ENCODE measurements at regions not wholly inside any gene's neighbourhood (a gene's known extent, or its start where the extent isn't known, plus 50 kb on each side); places are given as distances from the start of the nearest gene placed in this dataset.

GRCh38 chr6:113170454-113170853 is 686.7 kb upstream of the MARCKS start:
- in situ Hi-C loops (cut with HindIII; ENCODE audit: low sequenced_read_pairs), result no loop called here

DNA sequence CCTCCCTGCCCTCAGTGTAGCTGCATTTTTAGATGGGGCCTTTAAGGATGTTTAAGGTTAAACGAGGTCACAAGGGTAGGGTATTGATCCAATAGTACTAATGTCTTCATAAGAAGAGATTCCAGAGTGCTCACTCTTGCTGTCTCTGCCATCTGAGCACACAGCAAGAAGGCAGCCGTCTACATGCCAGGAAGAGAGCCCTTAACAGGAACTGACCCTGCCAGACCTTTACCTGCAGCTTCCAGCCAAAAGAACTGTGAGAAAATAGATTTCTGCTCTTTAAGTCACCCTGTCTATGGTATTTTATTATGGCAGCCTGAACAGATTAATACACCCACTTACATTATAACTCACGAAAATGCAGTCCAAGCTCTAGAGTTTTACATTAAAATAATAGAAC is 685.3 kb upstream of the MARCKS start:
- in situ Hi-C loops (cut with HindIII; ENCODE audit: low sequenced_read_pairs), result no loop called here

- in situ Hi-C loops (cut with HindIII; ENCODE audit: low sequenced_read_pairs), result no loop called here
These were observed 684.6 kb upstream of the MARCKS start for GRCh38 chr6:113172531-113172966.

- in situ Hi-C loops (cut with HindIII; ENCODE audit: low sequenced_read_pairs), result no loop called here
These were observed 678.8 kb upstream of the MARCKS start for GRCh38 chr6:113178349-113178748.

DNA sequence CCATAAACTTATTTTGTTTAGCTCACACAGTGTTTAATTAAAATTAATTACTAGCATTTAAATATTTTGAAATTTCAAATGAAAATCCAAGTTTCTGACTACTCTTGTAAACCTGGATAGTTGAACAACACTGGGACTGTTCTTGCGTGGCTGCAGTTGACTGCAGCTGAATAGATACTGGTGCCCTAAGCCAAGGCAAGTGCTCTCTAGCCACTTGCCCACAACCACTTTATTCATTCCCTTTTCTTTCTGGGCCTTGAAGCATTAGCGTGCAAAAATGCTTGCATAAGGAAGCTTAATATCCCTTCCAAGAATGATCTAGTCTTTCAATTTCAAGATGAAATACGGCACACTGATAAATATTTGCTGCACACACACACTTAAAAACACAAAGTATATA is 676.0 kb upstream of the MARCKS start:
- in situ Hi-C loops (cut with HindIII; ENCODE audit: low sequenced_read_pairs), result no loop called here

DNA sequence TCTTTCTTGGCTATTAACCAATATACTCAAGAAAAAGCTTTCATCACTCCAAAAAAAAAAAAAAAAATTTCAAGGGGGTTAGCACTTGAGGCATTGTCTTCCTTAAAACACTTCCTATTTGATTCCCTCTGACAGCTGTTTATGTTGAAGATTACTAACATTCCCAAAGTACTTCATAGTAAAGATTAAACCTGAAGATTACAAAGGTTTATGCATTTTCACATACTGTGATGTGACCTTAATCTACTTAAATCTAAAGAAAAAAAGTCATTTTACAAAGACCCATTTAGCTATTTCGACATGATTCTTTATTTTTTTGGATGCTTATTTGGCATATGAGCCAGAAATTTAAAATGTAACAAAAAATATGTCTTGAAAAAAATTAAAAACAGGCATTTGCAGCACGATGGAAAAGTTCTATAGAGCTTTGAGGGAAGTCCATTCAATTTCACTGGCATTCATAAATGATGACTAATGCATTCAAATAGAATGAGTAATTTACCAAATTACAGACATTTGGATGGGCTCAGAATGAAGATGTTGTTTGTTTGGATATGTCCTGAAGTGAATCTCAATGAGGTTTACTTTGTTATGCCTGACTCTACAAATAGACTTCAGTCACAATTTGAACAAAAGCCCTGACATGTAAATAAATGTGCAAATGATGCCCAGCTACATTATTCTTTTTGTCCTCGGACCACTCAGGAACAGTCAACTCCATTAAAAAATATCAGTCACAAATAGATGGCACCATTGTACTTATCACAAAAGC is 674.6 kb upstream of the MARCKS start:
- in situ Hi-C loops (cut with HindIII; ENCODE audit: low sequenced_read_pairs), result no loop called here

DNA sequence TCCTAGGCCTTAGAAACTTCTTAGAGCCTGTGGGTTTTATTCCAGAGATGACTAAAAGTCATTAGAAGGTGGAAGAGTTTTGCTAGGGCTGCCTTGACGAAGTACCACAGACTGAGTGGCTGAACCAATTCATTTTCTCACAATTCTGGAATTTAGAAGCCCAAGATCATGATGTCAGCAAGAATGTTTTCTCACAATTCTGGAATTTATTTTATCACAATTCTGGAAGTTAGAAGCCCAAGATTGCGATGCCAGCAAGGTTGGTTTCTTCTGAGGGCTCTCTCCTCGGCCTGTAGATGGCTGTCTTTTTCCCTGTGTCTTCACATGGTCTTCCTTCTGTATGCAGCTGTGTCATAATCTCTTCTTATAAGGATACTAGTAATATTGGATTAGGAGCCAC is 672.9 kb upstream of the MARCKS start:
- in situ Hi-C loops (cut with HindIII; ENCODE audit: low sequenced_read_pairs), result no loop called here

DNA sequence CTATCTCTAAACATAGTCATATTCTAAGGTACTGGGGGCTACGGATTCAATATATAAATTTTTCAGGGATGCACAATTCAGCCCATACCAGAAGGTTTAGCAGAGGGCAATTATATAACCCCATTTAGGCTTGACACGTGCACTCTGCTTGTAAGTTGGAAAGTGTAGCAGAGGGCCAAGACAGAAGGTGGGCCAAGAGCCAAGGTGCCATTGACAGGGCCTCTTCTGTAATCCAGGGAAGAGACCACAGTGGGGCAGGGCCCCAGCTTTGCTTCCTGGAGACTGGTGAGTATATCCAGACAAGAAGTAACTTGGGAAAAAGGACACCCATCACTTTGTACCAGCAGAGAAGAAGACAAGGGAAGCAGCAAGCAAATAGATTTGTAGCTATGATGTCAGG is 672.4 kb upstream of the MARCKS start:
- in situ Hi-C loops (cut with HindIII; ENCODE audit: low sequenced_read_pairs), result no loop called here

DNA sequence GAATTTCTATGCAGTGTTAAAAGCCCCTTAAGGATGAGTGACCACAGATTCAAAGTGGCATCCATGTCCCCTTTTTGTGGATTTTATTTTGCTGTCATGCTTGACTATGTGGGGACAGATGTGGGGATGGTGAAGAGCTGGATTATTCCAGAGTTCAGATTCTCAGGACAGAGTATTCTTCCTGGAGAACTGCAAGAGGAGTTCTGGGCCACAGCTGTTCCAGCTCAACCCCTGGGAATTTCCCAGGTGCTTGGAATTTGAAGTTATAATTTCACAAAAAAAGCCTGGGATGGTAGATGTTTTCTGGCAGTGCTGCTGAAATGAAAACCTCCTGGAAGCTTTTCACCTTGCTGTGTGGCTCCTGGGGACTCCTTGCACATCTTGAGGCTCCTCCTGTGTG is 671.8 kb upstream of the MARCKS start:
- in situ Hi-C loops (cut with HindIII; ENCODE audit: low sequenced_read_pairs), result no loop called here

DNA sequence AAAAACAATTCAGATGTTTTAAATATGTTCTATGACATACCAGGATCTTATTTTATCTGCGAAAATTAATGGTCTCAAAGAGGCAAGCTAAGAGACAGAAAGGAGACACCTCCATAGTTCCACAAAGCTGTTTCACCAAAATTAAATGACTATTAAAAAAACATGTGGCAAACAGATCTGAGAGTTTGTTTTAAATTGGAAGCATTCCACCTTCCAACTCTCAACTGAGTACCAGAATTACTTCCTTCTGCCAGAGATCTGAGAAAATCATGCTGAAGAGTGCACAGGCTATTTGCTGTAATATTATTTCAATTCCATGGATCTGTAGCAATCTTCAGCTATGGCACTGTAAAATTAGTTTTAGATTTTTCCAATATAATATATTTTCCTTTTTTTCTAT is 669.5 kb upstream of the MARCKS start:
- in situ Hi-C loops (cut with HindIII; ENCODE audit: low sequenced_read_pairs), result no loop called here

DNA sequence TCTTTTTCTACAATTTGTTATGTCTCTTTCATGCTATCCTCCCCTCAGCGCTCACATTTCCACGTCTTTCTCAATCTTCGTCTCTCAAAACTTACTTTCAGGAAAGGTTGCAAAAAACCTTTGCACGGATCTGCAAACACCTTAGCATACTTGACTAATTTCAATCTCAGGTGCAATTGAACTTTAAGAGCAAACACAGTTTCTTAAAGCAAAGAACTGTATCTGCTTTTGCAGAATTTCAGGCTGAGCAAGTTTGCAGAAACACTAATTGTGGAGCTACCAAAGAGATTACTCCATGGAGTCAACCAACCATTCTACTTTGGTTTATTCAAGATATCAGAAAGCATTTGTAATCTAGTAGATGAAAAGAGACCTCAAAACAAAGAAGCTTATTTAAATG is 668.2 kb upstream of the MARCKS start:
- in situ Hi-C loops (cut with HindIII; ENCODE audit: low sequenced_read_pairs), result no loop called here

DNA sequence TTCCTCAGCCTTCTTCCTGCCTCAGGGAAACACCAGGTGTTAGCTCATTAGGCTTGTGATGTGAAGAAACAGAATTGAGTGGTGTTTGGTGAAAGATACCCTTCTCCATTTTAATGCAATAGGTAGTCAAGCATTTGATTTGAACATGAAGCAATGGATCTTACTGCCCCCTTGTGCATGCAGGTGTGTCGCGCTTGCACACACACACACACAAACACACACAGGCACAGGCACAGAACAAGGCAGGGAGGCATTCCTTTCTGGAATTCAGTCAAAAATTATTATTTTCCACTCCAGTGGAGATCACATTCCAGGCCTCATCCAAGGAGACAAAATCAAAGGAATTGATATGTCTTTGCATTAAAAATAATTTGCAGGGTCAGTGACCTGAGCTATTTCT is 667.0 kb upstream of the MARCKS start:
- in situ Hi-C loops (cut with HindIII; ENCODE audit: low sequenced_read_pairs), result no loop called here

DNA sequence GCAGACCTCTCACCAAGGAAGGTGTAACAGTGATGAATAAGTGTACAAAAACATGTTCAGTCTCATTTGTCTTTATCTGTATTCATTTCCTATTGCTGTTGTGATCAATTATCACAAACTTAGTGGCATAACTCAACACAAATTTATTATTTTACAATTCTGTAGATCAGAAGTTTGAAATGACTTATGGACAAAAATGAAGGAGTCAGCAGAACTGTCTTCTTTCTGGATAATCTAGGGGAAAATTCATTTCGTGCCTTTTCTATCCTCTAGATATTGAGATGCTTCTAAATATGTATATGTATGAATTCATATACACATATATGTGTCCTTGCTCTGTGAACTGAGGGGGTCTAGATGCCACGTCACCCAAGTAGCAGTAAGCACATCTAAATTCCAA is 663.1 kb upstream of the MARCKS start:
- in situ Hi-C loops (cut with HindIII; ENCODE audit: low sequenced_read_pairs), result no loop called here

- in situ Hi-C loops (cut with HindIII; ENCODE audit: low sequenced_read_pairs), result no loop called here
These were observed 654.1 kb upstream of the MARCKS start for GRCh38 chr6:113202852-113203714.

GRCh38 chr6:113203715-113204110 is 653.4 kb upstream of the MARCKS start:
- in situ Hi-C loops (cut with HindIII; ENCODE audit: low sequenced_read_pairs), result no loop called here

GRCh38 chr6:113205553-113205952 is 651.6 kb upstream of the MARCKS start:
- in situ Hi-C loops (cut with HindIII; ENCODE audit: low sequenced_read_pairs), result no loop called here

DNA sequence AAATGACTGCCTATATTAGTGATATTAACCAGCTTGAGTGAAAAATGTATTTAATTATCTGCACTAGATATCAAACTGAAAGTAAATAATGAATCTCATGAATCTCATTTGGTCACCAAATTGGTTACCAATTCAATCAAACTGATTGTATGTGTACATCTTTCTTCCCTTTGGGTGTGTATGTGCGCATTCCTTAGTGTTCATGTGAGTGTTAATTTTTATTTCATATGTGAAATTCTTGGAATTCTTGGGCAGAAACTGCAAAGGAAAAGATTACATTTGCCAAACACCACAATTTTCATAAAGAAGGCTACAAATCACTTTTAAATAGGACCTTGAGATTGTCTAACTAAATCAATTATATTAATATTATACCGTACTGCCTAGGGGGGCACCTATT is 648.4 kb upstream of the MARCKS start:
- in situ Hi-C loops (cut with HindIII; ENCODE audit: low sequenced_read_pairs), result no loop called here

- in situ Hi-C loops (cut with HindIII; ENCODE audit: low sequenced_read_pairs), result no loop called here
These were observed 647.8 kb upstream of the MARCKS start for GRCh38 chr6:113209315-113209714.

GRCh38 chr6:113211170-113211569 is 646.0 kb upstream of the MARCKS start:
- in situ Hi-C loops (cut with HindIII; ENCODE audit: low sequenced_read_pairs), result no loop called here

- in situ Hi-C loops (cut with HindIII; ENCODE audit: low sequenced_read_pairs), result no loop called here
These were observed 637.4 kb upstream of the MARCKS start for GRCh38 chr6:113219783-113220182.

DNA sequence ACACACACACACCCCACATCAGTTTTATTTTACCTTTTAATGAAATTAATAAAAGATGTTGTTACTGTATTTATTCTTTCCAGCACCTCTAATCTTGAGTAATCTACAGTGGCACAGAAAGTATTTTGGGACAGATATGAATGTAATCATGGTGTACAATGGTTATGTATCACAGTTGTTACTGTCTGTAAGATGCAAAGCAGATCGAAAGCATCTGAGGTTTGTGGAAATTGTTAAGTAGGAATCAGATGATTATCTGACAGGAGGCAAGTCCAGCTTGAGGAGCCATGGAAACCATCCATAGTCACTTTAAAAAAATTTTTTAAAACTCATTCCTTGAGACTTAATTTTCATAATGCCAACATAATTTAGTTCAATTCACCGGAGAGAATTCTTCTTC is 636.3 kb upstream of the MARCKS start:
- in situ Hi-C loops (cut with HindIII; ENCODE audit: low sequenced_read_pairs), result no loop called here

DNA sequence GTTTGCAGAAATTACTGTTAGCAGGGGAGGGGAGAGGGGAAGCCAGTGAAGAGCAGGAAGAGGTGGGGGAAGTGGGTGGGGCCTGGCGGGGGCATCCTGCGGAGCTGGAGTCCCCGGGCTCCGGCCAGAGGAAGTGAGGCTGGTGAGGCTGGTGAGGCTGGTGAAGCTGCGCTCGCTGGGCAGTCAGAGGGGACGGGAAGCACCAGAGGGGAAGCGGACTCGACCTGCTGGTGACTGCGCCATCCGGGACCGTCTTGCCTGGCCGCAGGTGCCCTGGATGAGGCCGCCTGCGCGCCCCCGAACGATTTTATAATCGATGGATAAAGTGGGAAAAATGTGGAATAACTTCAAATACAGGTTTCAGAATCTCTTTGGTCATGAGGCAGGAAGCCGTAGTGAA is 635.3 kb upstream of the MARCKS start:
- in situ Hi-C loops (cut with HindIII; ENCODE audit: low sequenced_read_pairs), result no loop called here
